Calu3 (cell line): ENCODE measurements at regions not wholly inside any gene's neighbourhood (a gene's known extent, or its start where the extent isn't known, plus 50 kb on each side); places are given as distances from the start of the nearest gene placed in this dataset.
"Not testable (repeated sequence)": the region's sequence is repeated elsewhere in the genome, so short reads cannot be mapped to it uniquely, and the experiment has no call there.

Experiments used
- BruUV-seq: library from RNA; stranded (reverse); fragments of 400-500 nt; replicated peaks from 2 replicates; lab custom pipeline; 2021; lab: Mats Ljungman, UMichigan
- CTCF ChIA-PET: fragments of 300-600 bp; sonication (Branson Sonifier 250); formaldehyde crosslinking; loops from one replicate; lab custom pipeline; 2022; ENCODE audit warnings: antibody characterized with exemption; lab: Charles Lee
- DNase-seq: peaks from one replicate; pipeline ENCODE4 v3.0.0; 2022
- H3K27ac Mint-ChIP-seq: one replicate; pipeline ENCODE4 v1.8.0; 2022; ENCODE audit warnings: mixed read lengths; ENCODE audit not compliant: unreplicated experiment
- H3K27me3 Mint-ChIP-seq: one replicate; pipeline ENCODE4 v1.8.0; 2022; ENCODE audit warnings: mixed read lengths; ENCODE audit not compliant: unreplicated experiment
- H3K36me3 Mint-ChIP-seq: one replicate; pipeline ENCODE4 v1.8.0; 2022; ENCODE audit warnings: mild to moderate bottlenecking, moderate library complexity, mixed read lengths; ENCODE audit not compliant: insufficient read depth, unreplicated experiment
- H3K4me1 Mint-ChIP-seq: one replicate; pipeline ENCODE4 v1.8.0; 2022; ENCODE audit warnings: mild to moderate bottlenecking, low read depth, mixed read lengths; ENCODE audit not compliant: unreplicated experiment
- H3K4me3 Mint-ChIP-seq: one replicate; pipeline ENCODE4 v1.8.0; 2022; ENCODE audit warnings: mild to moderate bottlenecking, low read depth, moderate library complexity, mixed read lengths; ENCODE audit not compliant: unreplicated experiment
- H3K9me3 Mint-ChIP-seq: one replicate; pipeline ENCODE4 v1.8.0; 2022; ENCODE audit warnings: low read depth, mixed read lengths; ENCODE audit not compliant: unreplicated experiment
- CTCF ChIP-seq: fragments of 200-600 bp; IDR thresholded peaks from one replicate; pipeline ENCODE4 v1.8.0; 2022; ENCODE audit warnings: antibody characterized with exemption; ENCODE audit not compliant: unreplicated experiment
- intact Hi-C: fragments of 100-400 bp; cut with micrococcal nuclease; formaldehyde crosslinking; loops from one replicate; pipeline ENCODE4 v1.10.0; 2022; ENCODE audit not compliant: unreplicated experiment

- intact Hi-C loops = no loop called here
- H3K27ac Mint-ChIP-seq = no peak overlapping the region
- H3K9me3 Mint-ChIP-seq = peaks cover 3% of the 10 kb centered on the region
- H3K4me3 Mint-ChIP-seq = no peak overlapping the region
- H3K27me3 Mint-ChIP-seq = peaks cover 8% of the 10 kb centered on the region
- CTCF ChIA-PET = no interaction called here
- H3K36me3 Mint-ChIP-seq = no peaks in the 10 kb centered on the region
- no TSS peak for BruUV-seq
- no peaks in the 10 kb centered on the region for H3K4me1 Mint-ChIP-seq
- DNase-seq = no peak
- no peak for TF ChIP-seq CTCF
These were observed 212.3 kb upstream of the SDK2 start for GRCh38 chr17:73856556-73856955.

- H3K27me3 Mint-ChIP-seq, intact Hi-C loops, DNase-seq, H3K4me3 Mint-ChIP-seq, H3K9me3 Mint-ChIP-seq, H3K4me1 Mint-ChIP-seq, BruUV-seq, H3K36me3 Mint-ChIP-seq, CTCF ChIA-PET, H3K27ac Mint-ChIP-seq: not testable (repeated sequence)
These were observed 215.3 kb upstream of the SDK2 start for GRCh38 chr17:73859439-73860008.

- CTCF ChIA-PET = no interaction called here
- no peaks in the 10 kb centered on the region for H3K36me3 Mint-ChIP-seq
- H3K9me3 Mint-ChIP-seq = no peaks in the 10 kb centered on the region
- H3K4me3 Mint-ChIP-seq = no peak overlapping the region
- no TSS peak for BruUV-seq
- intact Hi-C loops = no loop called here
- H3K27me3 Mint-ChIP-seq = peaks cover 17% of the 10 kb centered on the region
- H3K4me1 Mint-ChIP-seq = no peaks in the 10 kb centered on the region
- H3K27ac Mint-ChIP-seq = no peak overlapping the region
- TF ChIP-seq CTCF = no peak
- DNase-seq = no peak
These were observed 217.3 kb upstream of the SDK2 start for GRCh38 chr17:73861543-73861942.

- DNase-seq = no peak
- Mint-ChIP-seq H3K9me3 (no peaks in the 10 kb centered on the region), H3K4me3 (no peak overlapping the region), H3K36me3 (no peaks in the 10 kb centered on the region), H3K27ac (no peak overlapping the region), H3K27me3 (peaks cover 25% of the 10 kb centered on the region), H3K4me1 (no peaks in the 10 kb centered on the region)
- TF ChIP-seq CTCF = no peak
- CTCF ChIA-PET = no interaction called here
- no TSS peak for BruUV-seq
- intact Hi-C loops = no loop called here
These were observed 219.7 kb upstream of the SDK2 start for GRCh38 chr17:73863761-73864535.

- TF ChIP-seq CTCF = no peak
- no peaks in the 10 kb centered on the region for H3K9me3 Mint-ChIP-seq
- BruUV-seq = no TSS peak
- peaks cover 41% of the 10 kb centered on the region for H3K27me3 Mint-ChIP-seq
- no peak overlapping the region for H3K4me3 Mint-ChIP-seq
- intact Hi-C loops = no loop called here
- no peaks in the 10 kb centered on the region for H3K4me1 Mint-ChIP-seq
- CTCF ChIA-PET = no interaction called here
- no peaks in the 10 kb centered on the region for H3K36me3 Mint-ChIP-seq
- no peak overlapping the region for H3K27ac Mint-ChIP-seq
- DNase-seq = no peak
These were observed 221.6 kb upstream of the SDK2 start for GRCh38 chr17:73865831-73866230.
